ENCODE measurements at regions not wholly inside any gene's neighbourhood (a gene's known extent, or its start where the extent isn't known, plus 50 kb on each side); places are given as distances from the start of the nearest gene placed in this dataset.
"Not testable (repeated sequence)": the region's sequence is repeated elsewhere in the genome, so short reads cannot be mapped to it uniquely, and the experiment has no call there.

DNA sequence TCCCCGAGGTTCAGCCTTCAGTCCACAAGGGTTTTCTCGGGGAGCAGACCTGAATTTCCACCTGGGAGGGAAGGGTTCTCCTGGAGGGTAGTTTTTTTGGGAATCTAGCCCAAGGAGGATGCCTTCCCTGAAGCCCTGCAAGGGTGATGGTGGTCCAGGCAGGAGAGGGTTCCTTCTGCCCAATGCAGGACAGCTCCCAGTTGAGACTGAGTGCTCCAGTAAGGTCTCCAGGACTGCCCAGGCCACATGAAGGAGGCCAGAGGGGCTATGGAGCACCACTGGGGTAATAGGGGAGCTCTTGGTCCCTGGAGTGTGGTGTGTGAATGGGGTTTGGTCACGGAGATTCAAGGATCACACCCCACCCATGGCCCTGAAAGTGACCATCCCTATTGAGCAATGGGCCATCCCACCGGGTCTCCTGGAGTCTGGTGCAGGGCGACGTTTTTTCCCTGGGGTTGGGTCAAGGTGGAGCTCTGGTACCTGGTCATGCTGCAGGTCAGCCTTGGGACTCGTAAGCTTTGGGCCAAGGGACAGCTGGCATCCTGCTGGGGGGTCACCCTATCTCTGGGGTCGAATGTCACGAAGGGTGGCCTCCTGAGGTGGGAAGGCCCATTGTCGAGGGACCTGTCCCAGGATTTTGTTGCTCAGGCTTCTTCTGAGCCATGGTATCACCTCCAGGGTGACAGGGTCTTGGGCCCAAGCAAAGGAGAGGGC, 196.5 kb downstream of the UBE3A start:
- no peaks in the 10 kb centered on the region for H3K36me3 ChIP-seq (ENCODE audit: control insufficient read depth, insufficient read depth, low read length)
- no peak overlapping the region for H3K9ac ChIP-seq (ENCODE audit: low read depth, low read length)
- no peak overlapping the region for H3K4me3 ChIP-seq (ENCODE audit: low read depth, low read length)
- peaks cover 4% of the 10 kb centered on the region for H3K9me3 ChIP-seq (ENCODE audit: control insufficient read depth, insufficient read depth, low read length)
- H3K27me3 ChIP-seq (ENCODE audit: control insufficient read depth, insufficient read depth, low read length), result no peaks in the 10 kb centered on the region
- no peaks in the 10 kb centered on the region for H3K4me1 ChIP-seq (ENCODE audit: control insufficient read depth, insufficient read depth, low read length)

GRCh38 chr15:25242957-25243799, 195.6 kb downstream of the UBE3A start:
- H3K36me3 ChIP-seq (ENCODE audit: control insufficient read depth, insufficient read depth, low read length), result no peaks in the 10 kb centered on the region
- peaks cover 4% of the 10 kb centered on the region for H3K9me3 ChIP-seq (ENCODE audit: control insufficient read depth, insufficient read depth, low read length)
- H3K9ac ChIP-seq (ENCODE audit: low read depth, low read length), result no peak overlapping the region
- no peak overlapping the region for H3K4me3 ChIP-seq (ENCODE audit: low read depth, low read length)
- H3K4me1 ChIP-seq (ENCODE audit: control insufficient read depth, insufficient read depth, low read length), result no peaks in the 10 kb centered on the region
- H3K27me3 ChIP-seq (ENCODE audit: control insufficient read depth, insufficient read depth, low read length), result no peaks in the 10 kb centered on the region

GRCh38 chr15:25243800-25244097, 195.1 kb downstream of the UBE3A start:
- no peaks in the 10 kb centered on the region for H3K4me1 ChIP-seq (ENCODE audit: control insufficient read depth, insufficient read depth, low read length)
- no peaks in the 10 kb centered on the region for H3K27me3 ChIP-seq (ENCODE audit: control insufficient read depth, insufficient read depth, low read length)
- H3K9ac ChIP-seq (ENCODE audit: low read depth, low read length), result no peak overlapping the region
- no peaks in the 10 kb centered on the region for H3K36me3 ChIP-seq (ENCODE audit: control insufficient read depth, insufficient read depth, low read length)
- H3K4me3 ChIP-seq (ENCODE audit: low read depth, low read length), result no peak overlapping the region
- peaks cover 6% of the 10 kb centered on the region for H3K9me3 ChIP-seq (ENCODE audit: control insufficient read depth, insufficient read depth, low read length)

- H3K27me3 ChIP-seq (ENCODE audit: control insufficient read depth, insufficient read depth, low read length), result no peaks in the 10 kb centered on the region
- no peak overlapping the region for H3K9ac ChIP-seq (ENCODE audit: low read depth, low read length)
- no peak overlapping the region for H3K4me3 ChIP-seq (ENCODE audit: low read depth, low read length)
- H3K9me3 ChIP-seq (ENCODE audit: control insufficient read depth, insufficient read depth, low read length), result peaks cover 7% of the 10 kb centered on the region
- no peaks in the 10 kb centered on the region for H3K36me3 ChIP-seq (ENCODE audit: control insufficient read depth, insufficient read depth, low read length)
- H3K4me1 ChIP-seq (ENCODE audit: control insufficient read depth, insufficient read depth, low read length), result no peaks in the 10 kb centered on the region
These were observed 193.9 kb downstream of the UBE3A start for GRCh38 chr15:25244731-25245585.

- Histone ChIP-seq H3K4me1 (ENCODE audit: control insufficient read depth, insufficient read depth, low read length) (no peaks in the 10 kb centered on the region), H3K4me3 (ENCODE audit: low read depth, low read length) (no peak overlapping the region), H3K9ac (ENCODE audit: low read depth, low read length) (no peak overlapping the region), H3K27me3 (ENCODE audit: control insufficient read depth, insufficient read depth, low read length) (no peaks in the 10 kb centered on the region), H3K36me3 (ENCODE audit: control insufficient read depth, insufficient read depth, low read length) (no peaks in the 10 kb centered on the region), H3K9me3 (ENCODE audit: control insufficient read depth, insufficient read depth, low read length) (peaks cover 7% of the 10 kb centered on the region)
These were observed 192.8 kb downstream of the UBE3A start for GRCh38 chr15:25245801-25246622.

GRCh38 chr15:25246641-25247406, 192.0 kb downstream of the UBE3A start:
- Histone ChIP-seq H3K4me1 (ENCODE audit: control insufficient read depth, insufficient read depth, low read length) (no peaks in the 10 kb centered on the region), H3K9me3 (ENCODE audit: control insufficient read depth, insufficient read depth, low read length) (peaks cover 7% of the 10 kb centered on the region), H3K36me3 (ENCODE audit: control insufficient read depth, insufficient read depth, low read length) (no peaks in the 10 kb centered on the region), H3K9ac (ENCODE audit: low read depth, low read length) (no peak overlapping the region), H3K27me3 (ENCODE audit: control insufficient read depth, insufficient read depth, low read length) (no peaks in the 10 kb centered on the region), H3K4me3 (ENCODE audit: low read depth, low read length) (no peak overlapping the region)

GRCh38 chr15:25247407-25248038, 191.3 kb downstream of the UBE3A start:
- Histone ChIP-seq H3K36me3 (ENCODE audit: control insufficient read depth, insufficient read depth, low read length) (no peaks in the 10 kb centered on the region), H3K9ac (ENCODE audit: low read depth, low read length) (no peak overlapping the region), H3K4me3 (ENCODE audit: low read depth, low read length) (no peak overlapping the region), H3K4me1 (ENCODE audit: control insufficient read depth, insufficient read depth, low read length) (no peaks in the 10 kb centered on the region), H3K9me3 (ENCODE audit: control insufficient read depth, insufficient read depth, low read length) (peaks cover 2% of the 10 kb centered on the region), H3K27me3 (ENCODE audit: control insufficient read depth, insufficient read depth, low read length) (no peaks in the 10 kb centered on the region)

DNA sequence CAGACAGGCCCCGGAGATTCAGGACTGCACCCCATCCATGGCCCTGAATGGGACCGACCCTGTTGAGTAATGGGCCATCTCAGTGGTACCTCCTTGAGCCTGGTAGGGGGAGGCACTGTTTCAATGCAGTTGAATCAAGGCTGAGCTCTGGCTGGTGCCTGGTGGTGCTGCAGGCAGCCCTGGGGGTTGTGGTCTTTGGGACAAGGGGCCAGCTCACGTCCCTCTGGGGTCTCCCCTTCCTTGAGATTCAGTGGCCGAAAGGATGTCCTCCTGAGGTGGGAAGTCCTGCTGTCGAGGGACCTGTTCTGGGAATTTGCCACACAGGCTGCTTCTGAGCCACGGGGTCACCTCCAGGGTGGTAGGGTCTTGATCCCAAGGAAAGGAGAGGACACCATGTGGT, 190.7 kb downstream of the UBE3A start:
- H3K36me3 ChIP-seq (ENCODE audit: control insufficient read depth, insufficient read depth, low read length); H3K4me3 ChIP-seq (ENCODE audit: low read depth, low read length); H3K4me1 ChIP-seq (ENCODE audit: control insufficient read depth, insufficient read depth, low read length); H3K27me3 ChIP-seq (ENCODE audit: control insufficient read depth, insufficient read depth, low read length); H3K9ac ChIP-seq (ENCODE audit: low read depth, low read length); H3K9me3 ChIP-seq (ENCODE audit: control insufficient read depth, insufficient read depth, low read length): not testable (repeated sequence)

- H3K4me3 ChIP-seq (ENCODE audit: low read depth, low read length), result no peak overlapping the region
- H3K4me1 ChIP-seq (ENCODE audit: control insufficient read depth, insufficient read depth, low read length), result no peaks in the 10 kb centered on the region
- H3K9ac ChIP-seq (ENCODE audit: low read depth, low read length), result no peak overlapping the region
- peaks cover 2% of the 10 kb centered on the region for H3K9me3 ChIP-seq (ENCODE audit: control insufficient read depth, insufficient read depth, low read length)
- H3K27me3 ChIP-seq (ENCODE audit: control insufficient read depth, insufficient read depth, low read length), result no peaks in the 10 kb centered on the region
- H3K36me3 ChIP-seq (ENCODE audit: control insufficient read depth, insufficient read depth, low read length), result no peaks in the 10 kb centered on the region
These were observed 190.1 kb downstream of the UBE3A start for GRCh38 chr15:25248583-25249235.
